GM12875 (cell line): ENCODE measurements at regions not wholly inside any gene's neighbourhood (a gene's known extent, or its start where the extent isn't known, plus 50 kb on each side); places are given as distances from the start of the nearest gene placed in this dataset.

Experiments
- H3K4me3 ChIP-seq: one replicate; pipeline ENCODE4 v1.5.1; 2011; ENCODE audit warnings: low read depth, low read length, control low read depth
- TF ChIP-seq, protein P1 (sequence below): IDR thresholded peaks from 2 replicates; pipeline ENCODE4 v1.5.1; 2011; ENCODE audit warnings: low read depth, mild to moderate bottlenecking, control low read depth, inconsistent platforms, low read length, moderate library complexity, borderline replicate concordance; ENCODE audit not compliant: insufficient read depth

- TF ChIP-seq, protein P1, sequence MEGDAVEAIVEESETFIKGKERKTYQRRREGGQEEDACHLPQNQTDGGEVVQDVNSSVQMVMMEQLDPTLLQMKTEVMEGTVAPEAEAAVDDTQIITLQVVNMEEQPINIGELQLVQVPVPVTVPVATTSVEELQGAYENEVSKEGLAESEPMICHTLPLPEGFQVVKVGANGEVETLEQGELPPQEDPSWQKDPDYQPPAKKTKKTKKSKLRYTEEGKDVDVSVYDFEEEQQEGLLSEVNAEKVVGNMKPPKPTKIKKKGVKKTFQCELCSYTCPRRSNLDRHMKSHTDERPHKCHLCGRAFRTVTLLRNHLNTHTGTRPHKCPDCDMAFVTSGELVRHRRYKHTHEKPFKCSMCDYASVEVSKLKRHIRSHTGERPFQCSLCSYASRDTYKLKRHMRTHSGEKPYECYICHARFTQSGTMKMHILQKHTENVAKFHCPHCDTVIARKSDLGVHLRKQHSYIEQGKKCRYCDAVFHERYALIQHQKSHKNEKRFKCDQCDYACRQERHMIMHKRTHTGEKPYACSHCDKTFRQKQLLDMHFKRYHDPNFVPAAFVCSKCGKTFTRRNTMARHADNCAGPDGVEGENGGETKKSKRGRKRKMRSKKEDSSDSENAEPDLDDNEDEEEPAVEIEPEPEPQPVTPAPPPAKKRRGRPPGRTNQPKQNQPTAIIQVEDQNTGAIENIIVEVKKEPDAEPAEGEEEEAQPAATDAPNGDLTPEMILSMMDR, result no peak
- no peak overlapping the region for H3K4me3 ChIP-seq
Observed at GRCh38 chr1:232704256-232704655, 74.3 kb upstream of the SIPA1L2 start.

DNA sequence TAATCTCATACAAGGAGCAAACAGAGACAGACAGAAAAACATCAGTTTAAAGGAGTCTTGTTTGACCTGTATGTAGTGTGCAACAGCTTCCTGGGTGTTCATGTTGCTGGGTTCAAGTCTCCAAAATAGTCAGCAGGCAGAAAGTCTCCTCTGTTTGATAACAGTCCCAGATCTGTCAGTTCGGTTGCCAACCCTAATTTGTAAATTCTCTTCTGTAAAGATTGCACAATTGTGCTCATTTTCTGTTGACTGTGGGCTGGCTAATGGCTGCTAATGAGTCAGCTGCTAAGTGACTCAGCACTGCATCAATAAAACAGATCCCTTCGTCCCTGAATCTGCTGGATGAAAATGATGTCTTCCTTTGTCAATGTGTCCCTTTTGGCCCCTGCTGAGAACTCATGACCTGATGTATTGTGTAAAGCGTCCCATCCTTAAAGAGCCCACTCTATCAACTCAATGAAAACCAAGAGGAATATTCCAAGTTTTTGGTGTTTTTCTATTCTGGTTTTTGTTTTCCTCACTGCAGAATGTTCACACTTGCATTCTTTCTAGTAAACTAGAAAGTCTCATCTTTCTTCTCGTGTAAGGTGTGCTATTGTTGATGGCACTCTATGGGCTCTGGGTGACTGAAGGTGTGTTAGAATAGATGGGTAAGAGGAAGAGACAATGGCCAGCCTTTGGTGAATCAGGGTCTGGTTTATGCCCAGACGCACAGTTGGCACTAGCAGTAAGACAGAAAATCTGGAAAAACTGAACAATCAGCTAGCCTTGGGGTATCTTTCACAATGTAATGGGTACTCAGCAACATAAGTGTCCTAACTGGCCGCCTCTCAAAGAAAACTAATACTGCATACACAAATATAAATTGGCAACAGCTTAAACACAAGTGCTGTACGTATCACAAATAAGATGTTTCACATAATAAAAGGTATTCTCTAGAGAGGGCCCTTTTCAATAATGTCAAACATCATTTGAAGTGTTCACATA is 75.1 kb upstream of the SIPA1L2 start:
- TF ChIP-seq, protein P1, result no peak
- H3K4me3 ChIP-seq, result no peak overlapping the region

DNA sequence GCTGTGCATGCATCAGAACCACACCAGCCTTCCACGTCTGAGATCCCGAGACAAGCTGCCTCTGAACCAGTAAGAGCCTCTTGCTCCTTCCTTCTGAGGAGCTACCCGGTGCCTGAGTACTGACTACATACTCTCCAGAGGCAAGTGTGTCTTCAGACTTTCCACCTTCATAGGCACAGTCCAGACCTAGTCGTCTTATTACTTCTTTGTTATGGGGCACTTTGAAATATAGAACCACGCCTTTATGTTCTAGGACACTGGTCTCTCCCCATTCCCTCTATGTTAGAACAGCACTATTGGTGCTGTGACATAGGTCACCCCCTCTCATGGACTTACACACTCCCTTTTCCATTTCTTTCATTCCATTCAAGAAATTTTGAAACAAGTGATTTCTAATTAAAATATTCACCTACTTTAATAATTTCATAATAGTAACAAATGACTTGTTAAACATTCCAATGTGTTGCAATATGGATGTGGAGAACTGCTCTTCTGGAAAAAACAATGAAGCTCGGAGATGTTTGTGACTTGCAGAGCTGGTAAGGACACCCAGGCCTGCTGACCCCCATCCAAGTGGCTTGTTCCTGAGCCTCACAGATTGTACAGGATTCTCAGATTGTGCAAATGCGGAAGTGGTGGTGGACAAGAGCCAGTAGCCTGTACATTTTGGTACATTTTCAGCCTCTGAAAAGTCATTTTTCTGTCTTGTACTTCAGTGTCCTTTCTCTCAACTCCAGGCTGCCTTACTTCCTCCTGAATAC is 76.1 kb upstream of the SIPA1L2 start:
- TF ChIP-seq, protein P1, result no peak

GRCh38 chr1:232707142-232707541 is 77.2 kb upstream of the SIPA1L2 start:
- TF ChIP-seq, protein P1, result no peak
- no peak overlapping the region for H3K4me3 ChIP-seq

More for the DNA sequence above, 76.1 kb upstream of the SIPA1L2 start:
- no peak overlapping the region for H3K4me3 ChIP-seq

DNA sequence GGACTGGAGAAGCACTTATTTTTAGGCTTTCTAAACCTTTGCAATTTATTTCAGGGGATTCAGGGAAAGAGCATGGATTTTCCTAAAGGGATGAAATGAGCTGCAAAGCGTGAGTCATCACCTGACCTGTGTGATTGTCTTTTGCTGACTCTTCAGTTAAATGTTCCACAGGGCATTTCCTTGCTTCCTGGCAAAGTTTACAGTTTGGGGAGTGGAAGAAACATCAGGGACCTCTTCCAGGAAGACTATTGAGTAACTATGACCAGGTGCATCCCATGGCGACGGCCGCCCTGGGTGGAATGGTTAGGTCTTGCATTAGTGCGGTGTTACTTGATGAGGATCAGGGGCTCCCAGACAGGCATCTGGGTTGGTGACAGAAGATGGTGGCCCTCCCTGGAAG is 79.5 kb upstream of the SIPA1L2 start:
- no peak overlapping the region for H3K4me3 ChIP-seq
- TF ChIP-seq, protein P1, result no peak

- no peak overlapping the region for H3K4me3 ChIP-seq
- TF ChIP-seq, protein P1, result no peak
Observed at GRCh38 chr1:232711996-232712395, 82.1 kb upstream of the SIPA1L2 start.

GRCh38 chr1:232713785-232714184 is 83.9 kb upstream of the SIPA1L2 start:
- no peak overlapping the region for H3K4me3 ChIP-seq
- TF ChIP-seq, protein P1, result no peak
